ENCODE measurements at regions not wholly inside any gene's neighbourhood (a gene's known extent, or its start where the extent isn't known, plus 50 kb on each side); places are given as distances from the start of the nearest gene placed in this dataset.

DNA sequence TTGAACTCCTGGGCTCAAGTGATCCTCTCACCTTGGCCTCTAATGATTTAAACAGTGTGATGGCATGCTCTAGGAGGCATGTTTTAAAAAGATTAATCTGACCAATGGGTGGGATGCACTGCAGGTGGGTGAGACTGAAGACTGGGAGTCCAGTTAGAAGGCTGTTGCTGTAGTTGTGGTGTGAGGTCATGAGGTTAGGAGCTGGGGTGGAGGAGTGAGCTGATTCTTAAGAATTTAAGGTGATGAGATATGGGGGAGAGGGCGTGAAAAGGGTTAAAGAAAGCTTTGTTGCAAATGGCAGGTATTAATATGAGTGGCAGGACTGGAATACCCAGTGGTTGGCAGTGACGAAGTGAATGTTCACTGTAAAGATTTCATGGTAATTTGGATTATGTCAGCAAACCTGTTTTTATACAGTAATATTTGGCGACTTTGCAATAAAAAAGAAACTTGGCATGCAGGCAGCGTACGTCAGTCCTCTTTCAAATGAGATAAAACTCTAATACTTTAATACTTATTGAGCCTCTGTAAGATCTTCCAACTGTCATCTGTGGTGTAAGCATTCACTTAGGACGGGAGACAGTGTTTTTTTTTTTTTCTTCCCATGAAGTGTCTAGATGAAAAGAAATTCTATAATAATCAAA lies 72.8 kb upstream of the MTPN start:
- H3K36me3 Mint-ChIP-seq (ENCODE audit: low read depth, unreplicated experiment): no peaks in the 10 kb centered on the region
- H3K27ac Mint-ChIP-seq (ENCODE audit: unreplicated experiment): no peak overlapping the region
- peaks cover 21% of the 10 kb centered on the region for H3K9me3 Mint-ChIP-seq (ENCODE audit: unreplicated experiment)
- no peak for FAIRE-seq
- Histone ChIP-seq H3K4me1 (ENCODE audit: insufficient read depth, low read length) (no peaks in the 10 kb centered on the region), H3K4me3 (ENCODE audit: insufficient read depth, low read depth, low read length) (no peak overlapping the region), H3K27me3 (ENCODE audit: insufficient read depth, low read length) (no peaks in the 10 kb centered on the region), H3K79me2 (ENCODE audit: insufficient read depth, low read length) (no peaks in the 10 kb centered on the region), H3K4me2 (ENCODE audit: low read length) (no peak overlapping the region), H3K9ac (ENCODE audit: low read length) (no peak overlapping the region), H4K20me1 (ENCODE audit: insufficient read depth, low read length) (no peaks in the 10 kb centered on the region), H3K36me3 (ENCODE audit: insufficient read depth, low read length) (no peaks in the 10 kb centered on the region), H3K27ac (ENCODE audit: low read depth, low read length) (no peak overlapping the region), H3K9me3 (ENCODE audit: insufficient read depth, low read depth, low read length) (peaks cover 3% of the 10 kb centered on the region), H2AFZ (ENCODE audit: low read depth, low read length) (no peak overlapping the region)
- TF ChIP-seq CTCF (IDR thresholded peaks at IDR 0.05; ENCODE audit: insufficient read depth, low read depth, low read length): no peak
- H3K4me3 Mint-ChIP-seq (ENCODE audit: unreplicated experiment): no peak overlapping the region
- peaks cover 5% of the 10 kb centered on the region for H3K27me3 Mint-ChIP-seq (ENCODE audit: low read depth, unreplicated experiment)
- no peaks in the 10 kb centered on the region for H3K4me1 Mint-ChIP-seq (ENCODE audit: low read depth, unreplicated experiment)
- no peak for DNase-seq (ENCODE audit: low read depth)

GRCh38 chr7:136049117-136049516 lies 72.0 kb upstream of the MTPN start:
- H3K9me3 ChIP-seq (ENCODE audit: insufficient read depth, low read depth, low read length): peaks cover 3% of the 10 kb centered on the region
- FAIRE-seq (no peak), DNase-seq (ENCODE audit: low read depth) (no peak)
- no peaks in the 10 kb centered on the region for H3K4me1 ChIP-seq (ENCODE audit: insufficient read depth, low read length)
- H4K20me1 ChIP-seq (ENCODE audit: insufficient read depth, low read length): no peaks in the 10 kb centered on the region
- H3K27me3 ChIP-seq (ENCODE audit: insufficient read depth, low read length): no peaks in the 10 kb centered on the region
- Mint-ChIP-seq H3K4me3 (ENCODE audit: unreplicated experiment) (no peak overlapping the region), H3K36me3 (ENCODE audit: low read depth, unreplicated experiment) (no peaks in the 10 kb centered on the region), H3K9me3 (ENCODE audit: unreplicated experiment) (peaks cover 21% of the 10 kb centered on the region), H3K27ac (ENCODE audit: unreplicated experiment) (no peak overlapping the region), H3K4me1 (ENCODE audit: low read depth, unreplicated experiment) (no peaks in the 10 kb centered on the region), H3K27me3 (ENCODE audit: low read depth, unreplicated experiment) (peaks cover 5% of the 10 kb centered on the region)
- H2AFZ ChIP-seq (ENCODE audit: low read depth, low read length): no peak overlapping the region
- H3K79me2 ChIP-seq (ENCODE audit: insufficient read depth, low read length): no peaks in the 10 kb centered on the region
- no peak overlapping the region for H3K4me2 ChIP-seq (ENCODE audit: low read length)
- H3K9ac ChIP-seq (ENCODE audit: low read length): no peak overlapping the region
- no peak overlapping the region for H3K27ac ChIP-seq (ENCODE audit: low read depth, low read length)
- TF ChIP-seq EZH2 (IDR thresholded peaks at IDR 0.05; ENCODE audit: insufficient read depth, low read length) (no peak), CTCF (IDR thresholded peaks at IDR 0.05; ENCODE audit: insufficient read depth, low read depth, low read length) (no peak)
- H3K4me3 ChIP-seq (ENCODE audit: insufficient read depth, low read depth, low read length): no peak overlapping the region
- no peaks in the 10 kb centered on the region for H3K36me3 ChIP-seq (ENCODE audit: insufficient read depth, low read length)

- DNase-seq (ENCODE audit: low read depth) (no peak), FAIRE-seq (no peak)
- no peak overlapping the region for H3K9ac ChIP-seq (ENCODE audit: low read length)
- H4K20me1 ChIP-seq (ENCODE audit: insufficient read depth, low read length): no peaks in the 10 kb centered on the region
- no peaks in the 10 kb centered on the region for H3K79me2 ChIP-seq (ENCODE audit: insufficient read depth, low read length)
- H3K4me2 ChIP-seq (ENCODE audit: low read length): no peak overlapping the region
- no peak overlapping the region for H3K27ac ChIP-seq (ENCODE audit: low read depth, low read length)
- no peaks in the 10 kb centered on the region for H3K4me1 ChIP-seq (ENCODE audit: insufficient read depth, low read length)
- no peak for TF ChIP-seq CTCF (IDR thresholded peaks at IDR 0.05; ENCODE audit: insufficient read depth, low read depth, low read length)
- TF ChIP-seq EZH2 (IDR thresholded peaks at IDR 0.05; ENCODE audit: insufficient read depth, low read length): no peak
- no peaks in the 10 kb centered on the region for H3K36me3 ChIP-seq (ENCODE audit: insufficient read depth, low read length)
- H3K27me3 ChIP-seq (ENCODE audit: insufficient read depth, low read length): no peaks in the 10 kb centered on the region
- no peak overlapping the region for H3K4me3 ChIP-seq (ENCODE audit: insufficient read depth, low read depth, low read length)
- Mint-ChIP-seq H3K36me3 (ENCODE audit: low read depth, unreplicated experiment) (no peaks in the 10 kb centered on the region), H3K27ac (ENCODE audit: unreplicated experiment) (no peak overlapping the region), H3K4me3 (ENCODE audit: unreplicated experiment) (no peak overlapping the region), H3K4me1 (ENCODE audit: low read depth, unreplicated experiment) (no peaks in the 10 kb centered on the region), H3K9me3 (ENCODE audit: unreplicated experiment) (peaks cover 21% of the 10 kb centered on the region), H3K27me3 (ENCODE audit: low read depth, unreplicated experiment) (peaks cover 5% of the 10 kb centered on the region)
- H3K9me3 ChIP-seq (ENCODE audit: insufficient read depth, low read depth, low read length): peaks cover 3% of the 10 kb centered on the region
- H2AFZ ChIP-seq (ENCODE audit: low read depth, low read length): no peak overlapping the region
Measured at GRCh38 chr7:136046548-136046947, 69.4 kb upstream of the MTPN start.
